ENCODE measurements at regions not wholly inside any gene's neighbourhood (a gene's known extent, or its start where the extent isn't known, plus 50 kb on each side); places are given as distances from the start of the nearest gene placed in this dataset.

- dilution Hi-C loops (cut with MboI; ENCODE audit: extremely low pct_ligation_motif_present, low sequenced_read_pairs) (no loop called here), intact Hi-C loops (cut with micrococcal nuclease) (loop anchor here (1.0 to 10.0 kb wide), 10 partner anchors 13 to 625 kb away; partner anchors contain the start of gene POM121L2)
- peak; percentile 89 for DNase-seq (ENCODE audit: low read depth, low spot score)
- H4K20me1 ChIP-seq (replicated peaks; ENCODE audit: control insufficient read depth, extremely low read depth, insufficient read depth, low read length) = no peaks in the 10 kb centered on the region
- POLR2A ChIA-PET = interaction anchor here (0.6 to 1.0 kb wide), 6 partner anchors 58 to 1424 kb away, joined by 3 to 5 read pairs (median 4); a partner anchor contains a TSS
- H3K79me2 ChIP-seq (ENCODE audit: control insufficient read depth, insufficient read depth, low read length) = no peaks in the 10 kb centered on the region
- peak overlapping the region; percentile 93 for H2AFZ ChIP-seq (ENCODE audit: low read depth, low read length)
- no peaks in the 10 kb centered on the region for H3K36me3 ChIP-seq (ENCODE audit: control insufficient read depth in 2 of 2, extremely low read depth in 1 of 2, insufficient read depth in 2 of 2, low read length in 2 of 2)
- peak overlapping the region; percentile 62 to 93 (median 73) for H3K4me3 ChIP-seq (replicated peaks in 1 of 3; ENCODE audit: insufficient read depth in 1 of 3, low read depth in 1 of 3, low read length in 3 of 3)
- peak overlapping the region; percentile 63 for H3K27ac ChIP-seq (ENCODE audit: insufficient read depth, low read depth, low read length)
- TF ChIP-seq FOS (IDR thresholded peaks at IDR 0.05; ENCODE audit: borderline replicate concordance, insufficient read depth, low read length) (no peak), CTCF (IDR thresholded peaks at IDR 0.05; ENCODE audit: extremely low read depth in 1 of 2, insufficient read depth in 1 of 2, low read depth in 1 of 2, low read length in 2 of 2) (peak; percentile 58 to 60)
- H3K9me3 ChIP-seq (replicated peaks; ENCODE audit: control insufficient read depth, insufficient read depth, low read length) = no peaks in the 10 kb centered on the region
- H3K4me2 ChIP-seq (ENCODE audit: insufficient read depth, low read length) = peak overlapping the region; percentile 76
- CTCF ChIA-PET = interaction anchor here (0.6 to 1.6 kb wide), 71 partner anchors 10 to 1898 kb away, joined by 3 to 90 read pairs (median 5); partner anchors contain the start of genes POM121L2, ZNF184 and ZNF391
- BruUV-seq (replicated peaks) = no TSS peak
- H3K4me1 ChIP-seq (ENCODE audit: control insufficient read depth, extremely low read depth, insufficient read depth, low read length) = peaks cover 5% of the 10 kb centered on the region
- peaks cover 28 to 29% of the 10 kb centered on the region in 2 experiments for H3K27me3 ChIP-seq (ENCODE audit: control insufficient read depth in 2 of 2, insufficient read depth in 2 of 2, low read length in 2 of 2)
- peak; percentile 95 for FAIRE-seq
- H3K9me1 ChIP-seq (replicated peaks; ENCODE audit: control insufficient read depth, extremely low read depth, insufficient read depth, low read length) = no peaks in the 10 kb centered on the region
- H3K9ac ChIP-seq (replicated peaks; ENCODE audit: extremely low read depth, insufficient read depth, low read length) = peak overlapping the region; percentile 80
Observed at GRCh38 chr6:27752038-27752885, 159.9 kb downstream of the OR2B2 start.

DNA sequence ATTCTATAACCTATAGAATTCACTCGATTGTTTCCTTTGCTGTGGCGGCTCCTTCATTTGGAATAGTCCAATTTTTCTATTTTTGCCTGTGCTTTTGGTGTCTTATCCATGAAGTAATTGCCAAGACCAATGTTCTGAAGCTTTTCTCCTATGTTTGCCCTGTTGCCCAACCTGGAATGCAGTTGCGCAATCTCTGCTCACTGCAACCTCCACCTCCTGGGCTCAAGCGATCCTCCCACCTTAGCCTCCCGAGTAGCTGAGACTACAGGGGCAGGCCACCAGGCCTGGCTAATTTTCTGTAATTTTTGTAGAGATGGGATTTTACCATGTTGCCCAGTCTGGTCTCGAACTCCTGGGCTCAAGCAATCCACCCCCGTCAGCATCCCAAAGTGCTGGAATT is 163.5 kb downstream of the OR2B2 start:
- no peak for TF ChIP-seq EZH2 (IDR thresholded peaks at IDR 0.05; ENCODE audit: borderline replicate concordance, low read depth, low read length, severe bottlenecking)
- TF ChIP-seq MYC (IDR thresholded peaks at IDR 0.05; ENCODE audit: low read depth, low read length) = no peak
- TF ChIP-seq CTCF (IDR thresholded peaks at IDR 0.05; ENCODE audit: extremely low read depth in 1 of 2, insufficient read depth in 1 of 2, low read depth in 1 of 2, low read length in 2 of 2) = no peak
- TF ChIP-seq FOS (IDR thresholded peaks at IDR 0.05; ENCODE audit: borderline replicate concordance, insufficient read depth, low read length) = no peak
- no peak for TF ChIP-seq JUN (IDR thresholded peaks at IDR 0.05; ENCODE audit: borderline replicate concordance, insufficient read depth, insufficient read length, low read depth)
- TF ChIP-seq POLR2AphosphoS5 (IDR thresholded peaks at IDR 0.05; ENCODE audit: insufficient read depth, low read depth, low read length) = no peak
- TF ChIP-seq MAX (IDR thresholded peaks at IDR 0.05; ENCODE audit: insufficient read depth, insufficient read length) = no peak
- H2AFZ ChIP-seq (ENCODE audit: low read depth, low read length) = no peak overlapping the region
- H4K20me1 ChIP-seq (replicated peaks; ENCODE audit: control insufficient read depth, extremely low read depth, insufficient read depth, low read length) = no peaks in the 10 kb centered on the region
- no peaks in the 10 kb centered on the region for H3K9me3 ChIP-seq (replicated peaks; ENCODE audit: control insufficient read depth, insufficient read depth, low read length)
- ChIA-PET POLR2A (no interaction called here), CTCF (no interaction called here)
- no peaks in the 10 kb centered on the region for H3K36me3 ChIP-seq (ENCODE audit: control insufficient read depth in 2 of 2, extremely low read depth in 1 of 2, insufficient read depth in 2 of 2, low read length in 2 of 2)
- no peak for FAIRE-seq
- no peak for DNase-seq (ENCODE audit: low read depth, low spot score)
- dilution Hi-C loops (cut with MboI; ENCODE audit: extremely low pct_ligation_motif_present, low sequenced_read_pairs) (no loop called here), intact Hi-C loops (cut with micrococcal nuclease) (loop anchor here (1.0 kb wide), 1 partner anchor 1152 kb away; the partner anchor contains the start of gene ABT1)
- peaks cover 2% of the 10 kb centered on the region for H3K4me1 ChIP-seq (ENCODE audit: control insufficient read depth, extremely low read depth, insufficient read depth, low read length)
- no peak overlapping the region for H3K4me2 ChIP-seq (ENCODE audit: insufficient read depth, low read length)
- H3K9me1 ChIP-seq (replicated peaks; ENCODE audit: control insufficient read depth, extremely low read depth, insufficient read depth, low read length) = no peaks in the 10 kb centered on the region
- BruUV-seq (replicated peaks) = no TSS peak
- H3K9ac ChIP-seq (replicated peaks; ENCODE audit: extremely low read depth, insufficient read depth, low read length) = no peak overlapping the region
- H3K27me3 ChIP-seq (ENCODE audit: control insufficient read depth in 2 of 2, insufficient read depth in 2 of 2, low read length in 2 of 2) = peaks cover 3 to 11% of the 10 kb centered on the region in 2 experiments
- no peak overlapping the region for H3K27ac ChIP-seq (ENCODE audit: insufficient read depth, low read depth, low read length)
- H3K4me3 ChIP-seq (replicated peaks in 1 of 3; ENCODE audit: insufficient read depth in 1 of 3, low read depth in 1 of 3, low read length in 3 of 3) = no peak overlapping the region
- H3K79me2 ChIP-seq (ENCODE audit: control insufficient read depth, insufficient read depth, low read length) = no peaks in the 10 kb centered on the region

Measured in endothelial cell of umbilical vein (primary cell).